ENCODE measurements at regions not wholly inside any gene's neighbourhood (a gene's known extent, or its start where the extent isn't known, plus 50 kb on each side); places are given as distances from the start of the nearest gene placed in this dataset.
"Not testable (repeated sequence)": the region's sequence is repeated elsewhere in the genome, so short reads cannot be mapped to it uniquely, and the experiment has no call there.

- DNase-seq (ENCODE audit: low read depth in 2 of 2): no peak
Observed at GRCh38 chr4:177494791-177495190, 52.6 kb upstream of the AGA start.

- DNase-seq (ENCODE audit: low read depth in 2 of 2): not testable (repeated sequence)
Observed at GRCh38 chr4:177495626-177496025, 53.4 kb upstream of the AGA start.

GRCh38 chr4:177499537-177499936 is 57.3 kb upstream of the AGA start:
- DNase-seq (ENCODE audit: low read depth in 2 of 2): no peak

- DNase-seq (ENCODE audit: low read depth in 2 of 2): no peak
Observed at GRCh38 chr4:177505171-177505615, 63.0 kb upstream of the AGA start.

- DNase-seq (ENCODE audit: low read depth in 2 of 2): no peak
Observed at GRCh38 chr4:177508662-177509061, 66.4 kb upstream of the AGA start.

GRCh38 chr4:177509226-177509745 is 67.0 kb upstream of the AGA start:
- DNase-seq (ENCODE audit: low read depth in 2 of 2): no peak

- DNase-seq (ENCODE audit: low read depth in 2 of 2): no peak
Observed at GRCh38 chr4:177511611-177512010, 69.4 kb upstream of the AGA start.

GRCh38 chr4:177512646-177513045 is 70.4 kb upstream of the AGA start:
- DNase-seq (ENCODE audit: low read depth in 2 of 2): no peak

GRCh38 chr4:177517862-177518261 is 75.6 kb upstream of the AGA start:
- no peak for DNase-seq (ENCODE audit: low read depth in 2 of 2)

- DNase-seq (ENCODE audit: low read depth in 2 of 2): no peak
Observed at GRCh38 chr4:177519481-177520260, 77.4 kb upstream of the AGA start.

GRCh38 chr4:177528620-177529019 is 86.4 kb upstream of the AGA start:
- DNase-seq (ENCODE audit: low read depth in 2 of 2): no peak

GRCh38 chr4:177530561-177530960 is 88.3 kb upstream of the AGA start:
- DNase-seq (ENCODE audit: low read depth in 2 of 2): no peak

- no peak for DNase-seq (ENCODE audit: low read depth in 2 of 2)
Observed at GRCh38 chr4:177532358-177532757, 90.1 kb upstream of the AGA start.

- not testable (repeated sequence) for DNase-seq (ENCODE audit: low read depth in 2 of 2)
Observed at GRCh38 chr4:177534841-177535240, 92.6 kb upstream of the AGA start.

- no peak for DNase-seq (ENCODE audit: low read depth in 2 of 2)
Observed at GRCh38 chr4:177546745-177547144, 104.5 kb upstream of the AGA start.

- no peak for DNase-seq (ENCODE audit: low read depth in 2 of 2)
Observed at GRCh38 chr4:177547985-177548384, 105.7 kb upstream of the AGA start.

- DNase-seq (ENCODE audit: low read depth in 2 of 2): no peak
Observed at GRCh38 chr4:177555007-177555574, 112.9 kb upstream of the AGA start.

- no peak for DNase-seq (ENCODE audit: low read depth in 2 of 2)
Observed at GRCh38 chr4:177557416-177557815, 115.2 kb upstream of the AGA start.

GRCh38 chr4:177558995-177559394 is 116.8 kb upstream of the AGA start:
- DNase-seq (ENCODE audit: low read depth in 2 of 2): no peak

GRCh38 chr4:177562163-177562562 is 119.9 kb upstream of the AGA start:
- no peak for DNase-seq (ENCODE audit: low read depth in 2 of 2)

- DNase-seq (ENCODE audit: low read depth in 2 of 2): no peak
Observed at GRCh38 chr4:177562859-177563258, 120.6 kb upstream of the AGA start.

- DNase-seq (ENCODE audit: low read depth in 2 of 2): no peak
Observed at GRCh38 chr4:177566691-177567090, 124.5 kb upstream of the AGA start.

- DNase-seq (ENCODE audit: low read depth in 2 of 2): no peak
Observed at GRCh38 chr4:177568931-177569330, 126.7 kb upstream of the AGA start.

All from stimulated activated CD8-positive, alpha-beta memory T cell treated with anti-CD3 and anti-CD28 coated beads, Interleukin-7, amount 100 ng/mL, for 1 hour (primary cell).